ENCODE measurements at regions not wholly inside any gene's neighbourhood (a gene's known extent, or its start where the extent isn't known, plus 50 kb on each side); places are given as distances from the start of the nearest gene placed in this dataset.

DNA sequence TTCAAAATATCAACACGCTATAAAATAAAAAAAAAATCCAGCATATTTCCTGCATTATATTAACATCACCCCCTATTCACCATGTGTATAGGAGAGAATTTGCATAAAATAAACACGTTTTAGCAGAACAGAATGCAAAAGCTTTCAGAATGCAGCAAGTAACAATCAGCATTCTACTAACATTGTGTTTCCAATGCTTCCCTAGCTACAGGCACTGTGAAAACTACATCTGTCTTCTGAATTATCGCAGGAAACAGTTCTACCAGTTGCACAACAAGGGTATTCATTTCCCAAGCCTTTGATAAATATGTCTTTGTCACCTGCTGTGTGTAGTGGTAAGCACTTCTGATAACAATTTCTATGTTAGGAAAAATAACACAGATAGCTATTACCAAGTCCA is 1015.8 kb downstream of the CDH18 start:
- no peaks in the 10 kb centered on the region for H3K27me3 ChIP-seq (ENCODE audit: low read depth)
- H3K4me1 ChIP-seq: no peaks in the 10 kb centered on the region
- in situ Hi-C loops (cut with MboI; ENCODE audit: low sequenced_read_pairs): no loop called here
- H3K36me3 ChIP-seq (replicated peaks): no peaks in the 10 kb centered on the region
- H3K9me3 ChIP-seq: no peaks in the 10 kb centered on the region
- no peak overlapping the region for H3K4me3 ChIP-seq
- no peak for DNase-seq (ENCODE audit: low spot score in 2 of 2)

DNA sequence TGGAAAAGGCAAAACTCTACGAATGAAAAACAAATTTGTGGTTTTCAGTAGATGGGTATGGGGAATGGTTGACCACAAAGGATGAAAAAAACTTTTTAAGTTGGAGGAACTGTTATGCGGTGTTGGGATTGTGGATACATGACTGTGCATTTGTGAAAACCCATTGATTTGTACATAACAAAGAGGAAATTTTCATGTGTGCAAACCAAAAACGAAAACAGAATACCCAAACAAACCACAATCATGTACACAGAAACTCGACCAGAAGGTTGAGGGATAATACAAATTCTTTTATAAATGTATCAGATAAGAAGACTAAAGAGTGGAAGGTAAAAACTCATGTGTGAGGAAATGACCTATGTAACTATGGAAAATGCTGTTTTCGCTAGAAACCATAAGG is 1012.4 kb downstream of the CDH18 start:
- H3K9me3 ChIP-seq: no peaks in the 10 kb centered on the region
- in situ Hi-C loops (cut with MboI; ENCODE audit: low sequenced_read_pairs): no loop called here
- no peaks in the 10 kb centered on the region for H3K4me1 ChIP-seq
- no peaks in the 10 kb centered on the region for H3K36me3 ChIP-seq (replicated peaks)
- no peaks in the 10 kb centered on the region for H3K27me3 ChIP-seq (ENCODE audit: low read depth)
- no peak overlapping the region for H3K4me3 ChIP-seq
- DNase-seq (ENCODE audit: low spot score in 2 of 2): no peak

DNA sequence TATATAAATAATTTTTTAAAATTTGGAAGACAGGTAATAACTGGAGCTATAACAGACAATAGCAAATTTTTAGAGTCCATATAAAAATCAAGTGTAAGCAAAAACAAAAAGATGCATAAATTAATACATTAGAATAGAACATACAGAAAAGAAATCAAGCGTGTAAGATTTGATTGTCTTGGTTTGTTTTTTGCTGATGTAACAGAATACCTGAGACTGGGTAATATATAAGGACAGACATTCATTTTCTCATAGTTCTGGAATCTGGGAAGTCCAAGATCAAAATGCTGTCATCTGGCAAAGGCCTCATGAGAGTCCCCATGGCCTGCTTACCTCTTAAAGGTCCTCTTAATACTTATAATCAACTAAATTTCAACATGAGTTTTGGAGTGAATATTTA is 1010.1 kb downstream of the CDH18 start:
- Histone ChIP-seq H3K4me3 (no peak overlapping the region), H3K9me3 (no peaks in the 10 kb centered on the region), H3K27me3 (ENCODE audit: low read depth) (no peaks in the 10 kb centered on the region), H3K36me3 (replicated peaks) (no peaks in the 10 kb centered on the region), H3K4me1 (no peaks in the 10 kb centered on the region)
- no peak for DNase-seq (ENCODE audit: low spot score in 2 of 2)
- in situ Hi-C loops (cut with MboI; ENCODE audit: low sequenced_read_pairs): no loop called here

DNA sequence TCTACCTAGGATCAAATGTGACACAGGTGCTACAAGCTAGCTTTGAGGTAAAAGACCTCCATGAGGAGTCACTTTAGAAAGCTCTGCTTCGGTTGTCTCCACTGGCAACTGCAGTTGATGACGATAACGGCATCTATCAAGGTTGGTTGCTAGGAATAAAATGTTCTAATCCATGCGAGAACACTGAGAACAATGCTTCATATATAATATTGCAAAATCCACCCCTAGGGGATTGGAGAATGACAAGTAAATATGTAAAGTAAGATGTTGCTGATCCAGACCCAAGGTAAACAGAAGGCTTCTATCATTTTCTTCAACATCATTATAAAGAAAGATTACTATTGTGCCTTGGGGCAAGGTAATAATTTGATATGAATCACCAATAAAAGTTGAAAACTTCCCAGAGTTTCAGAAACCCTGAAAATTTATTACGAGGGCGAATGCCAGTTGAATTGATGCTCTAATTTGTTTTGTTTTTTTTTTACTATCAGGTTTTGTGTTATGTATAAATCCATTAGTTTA is 1003.4 kb downstream of the CDH18 start:
- in situ Hi-C loops (cut with MboI; ENCODE audit: low sequenced_read_pairs): no loop called here
- Histone ChIP-seq H3K36me3 (replicated peaks) (no peaks in the 10 kb centered on the region), H3K4me1 (no peaks in the 10 kb centered on the region), H3K4me3 (no peak overlapping the region), H3K27me3 (ENCODE audit: low read depth) (no peaks in the 10 kb centered on the region), H3K9me3 (no peaks in the 10 kb centered on the region)
- DNase-seq (ENCODE audit: low spot score in 2 of 2): no peak

DNA sequence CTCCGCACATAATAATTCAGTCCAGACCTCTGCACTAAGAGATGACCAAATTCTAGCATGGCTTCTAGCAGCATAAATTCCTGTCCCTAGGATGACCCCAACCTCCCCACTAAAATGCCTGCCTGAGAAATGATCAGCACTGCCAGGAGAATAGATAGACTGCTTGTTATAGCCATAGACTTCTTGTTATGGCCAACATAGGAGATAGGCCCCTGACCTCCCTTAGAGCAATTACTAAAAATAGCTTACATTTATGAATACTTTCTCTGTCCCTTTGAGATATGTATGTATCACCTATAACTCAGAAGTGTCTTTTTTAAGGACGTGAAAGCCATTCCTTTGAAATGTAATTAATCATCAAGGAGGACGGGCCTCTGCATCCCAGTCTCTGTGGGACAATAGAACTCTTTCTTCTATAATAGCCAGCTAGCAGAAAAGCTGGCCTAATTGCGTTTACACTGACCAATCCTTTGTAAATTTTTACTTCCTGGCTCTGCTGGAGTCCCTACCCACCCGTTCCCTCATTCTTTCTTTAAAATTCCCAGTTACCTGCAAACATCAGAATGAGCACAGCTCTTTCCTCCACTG is 1002.7 kb downstream of the CDH18 start:
- Histone ChIP-seq H3K4me1 (no peaks in the 10 kb centered on the region), H3K36me3 (replicated peaks) (no peaks in the 10 kb centered on the region), H3K27me3 (ENCODE audit: low read depth) (no peaks in the 10 kb centered on the region), H3K4me3 (no peak overlapping the region), H3K9me3 (no peaks in the 10 kb centered on the region)
- in situ Hi-C loops (cut with MboI; ENCODE audit: low sequenced_read_pairs): no loop called here
- no peak for DNase-seq (ENCODE audit: low spot score in 2 of 2)

DNA sequence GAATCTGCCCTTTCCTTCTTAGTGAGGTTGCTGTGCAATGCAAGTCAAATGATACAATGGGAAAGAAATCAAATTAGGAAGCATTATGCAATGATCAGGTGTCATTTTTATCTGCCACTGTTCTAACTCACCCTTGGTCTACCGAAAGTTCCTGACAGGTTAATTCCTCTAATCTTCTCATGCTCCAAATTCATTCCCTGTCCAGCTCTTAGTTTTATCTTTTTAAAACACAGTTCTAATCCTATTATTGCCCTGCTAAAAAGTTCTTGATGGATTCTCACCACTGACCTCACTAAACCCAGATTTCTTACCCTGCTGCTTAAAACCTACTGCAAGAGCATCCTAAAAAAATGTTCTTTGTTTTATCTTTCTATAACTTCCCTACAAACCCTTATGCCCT is 1000.9 kb downstream of the CDH18 start:
- no peak for DNase-seq (ENCODE audit: low spot score in 2 of 2)
- in situ Hi-C loops (cut with MboI; ENCODE audit: low sequenced_read_pairs): no loop called here
- Histone ChIP-seq H3K4me3 (no peak overlapping the region), H3K9me3 (no peaks in the 10 kb centered on the region), H3K4me1 (no peaks in the 10 kb centered on the region), H3K36me3 (replicated peaks) (no peaks in the 10 kb centered on the region), H3K27me3 (ENCODE audit: low read depth) (no peaks in the 10 kb centered on the region)

DNA sequence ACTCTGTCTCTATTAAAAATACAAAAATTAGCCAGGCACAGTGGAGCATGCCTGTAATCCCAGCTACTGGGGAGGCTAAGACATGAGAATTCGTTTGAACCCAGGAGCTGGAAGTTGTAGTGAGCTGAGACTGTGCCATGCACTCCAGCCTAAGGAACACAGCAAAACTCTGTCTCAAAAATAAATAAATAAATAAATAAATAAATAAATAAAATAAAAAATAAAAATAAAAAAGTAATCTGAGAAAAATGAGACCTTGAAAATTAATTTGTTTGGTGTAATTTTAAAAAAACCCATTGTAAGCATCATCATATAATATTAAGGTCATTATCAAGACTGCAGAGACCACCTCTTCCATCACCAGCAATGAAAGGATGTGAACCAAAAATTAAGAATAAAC is 997.1 kb downstream of the CDH18 start:
- Histone ChIP-seq H3K27me3 (ENCODE audit: low read depth) (no peaks in the 10 kb centered on the region), H3K9me3 (no peaks in the 10 kb centered on the region), H3K4me3 (no peak overlapping the region), H3K36me3 (replicated peaks) (no peaks in the 10 kb centered on the region), H3K4me1 (no peaks in the 10 kb centered on the region)
- in situ Hi-C loops (cut with MboI; ENCODE audit: low sequenced_read_pairs): no loop called here
- no peak for DNase-seq (ENCODE audit: low spot score in 2 of 2)

DNA sequence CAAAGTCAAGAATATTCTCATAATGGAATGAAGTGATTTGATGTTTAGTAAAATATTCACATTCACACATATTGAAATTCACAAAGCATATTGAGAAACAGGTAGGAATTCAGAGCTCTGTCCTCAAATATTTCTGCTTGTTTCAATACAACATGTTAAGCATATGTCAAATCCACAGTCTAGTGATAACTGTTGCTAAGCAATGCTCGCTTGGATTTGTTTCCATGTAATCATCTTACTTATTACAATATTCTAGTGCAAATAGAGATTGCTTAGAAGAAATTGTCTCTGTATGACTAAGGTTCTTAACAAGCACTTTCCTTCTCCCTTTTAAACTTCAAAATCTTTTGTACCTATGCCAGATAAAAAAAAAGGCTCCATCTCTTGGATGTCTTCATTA is 995.7 kb downstream of the CDH18 start:
- in situ Hi-C loops (cut with MboI; ENCODE audit: low sequenced_read_pairs): no loop called here
- H3K4me3 ChIP-seq: no peak overlapping the region
- DNase-seq (ENCODE audit: low spot score in 2 of 2): no peak

DNA sequence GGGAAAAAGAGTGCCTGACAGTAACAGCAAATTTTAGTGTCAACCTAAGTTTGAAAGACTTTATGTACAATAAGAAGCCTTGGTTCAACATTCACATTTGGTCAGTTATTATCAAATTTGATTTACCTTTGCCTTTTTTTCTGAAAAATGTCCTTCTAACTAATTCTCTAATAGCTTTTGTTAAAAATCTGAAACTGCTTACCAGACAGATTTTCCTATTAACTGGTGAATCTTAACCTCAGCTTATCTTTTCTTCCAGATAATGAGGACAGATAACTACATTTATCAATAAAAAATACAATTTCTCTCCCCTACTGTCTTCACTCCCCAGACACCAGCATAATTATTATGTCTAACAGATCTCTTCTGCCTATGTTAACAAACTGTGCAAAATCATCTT is 988.5 kb downstream of the CDH18 start:
- in situ Hi-C loops (cut with MboI; ENCODE audit: low sequenced_read_pairs): no loop called here
- Histone ChIP-seq H3K4me1 (no peaks in the 10 kb centered on the region), H3K27me3 (ENCODE audit: low read depth) (no peaks in the 10 kb centered on the region), H3K36me3 (replicated peaks) (no peaks in the 10 kb centered on the region), H3K9me3 (no peaks in the 10 kb centered on the region), H3K4me3 (no peak overlapping the region)
- no peak for DNase-seq (ENCODE audit: low spot score in 2 of 2)

More for the DNA sequence above, 995.7 kb downstream of the CDH18 start:
- Histone ChIP-seq H3K4me1 (no peaks in the 10 kb centered on the region), H3K9me3 (no peaks in the 10 kb centered on the region), H3K36me3 (replicated peaks) (no peaks in the 10 kb centered on the region), H3K27me3 (ENCODE audit: low read depth) (no peaks in the 10 kb centered on the region)

DNA sequence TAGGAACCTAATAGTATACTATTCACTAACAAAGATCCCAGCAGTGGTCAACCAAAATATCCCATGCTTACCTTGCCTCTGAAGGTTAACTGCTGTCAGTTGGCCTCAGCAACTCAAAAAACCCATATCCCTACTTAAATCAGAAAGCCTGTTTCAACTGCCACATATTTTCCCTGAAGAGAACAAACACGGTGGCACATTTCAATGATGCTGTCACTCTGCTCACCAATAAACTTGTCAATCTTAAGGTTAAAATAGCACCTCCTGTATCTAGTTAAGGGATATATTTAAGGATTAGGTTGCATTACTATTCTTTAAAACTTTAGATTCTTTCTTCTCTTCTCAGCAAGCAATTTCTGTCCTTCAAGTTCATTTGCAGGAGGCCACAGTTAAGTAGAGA is 986.9 kb downstream of the CDH18 start:
- no peak overlapping the region for H3K4me3 ChIP-seq
- no peaks in the 10 kb centered on the region for H3K27me3 ChIP-seq (ENCODE audit: low read depth)
- no peak for DNase-seq (ENCODE audit: low spot score in 2 of 2)
- in situ Hi-C loops (cut with MboI; ENCODE audit: low sequenced_read_pairs): no loop called here
- H3K4me1 ChIP-seq: no peaks in the 10 kb centered on the region
- no peaks in the 10 kb centered on the region for H3K9me3 ChIP-seq
- no peaks in the 10 kb centered on the region for H3K36me3 ChIP-seq (replicated peaks)

DNA sequence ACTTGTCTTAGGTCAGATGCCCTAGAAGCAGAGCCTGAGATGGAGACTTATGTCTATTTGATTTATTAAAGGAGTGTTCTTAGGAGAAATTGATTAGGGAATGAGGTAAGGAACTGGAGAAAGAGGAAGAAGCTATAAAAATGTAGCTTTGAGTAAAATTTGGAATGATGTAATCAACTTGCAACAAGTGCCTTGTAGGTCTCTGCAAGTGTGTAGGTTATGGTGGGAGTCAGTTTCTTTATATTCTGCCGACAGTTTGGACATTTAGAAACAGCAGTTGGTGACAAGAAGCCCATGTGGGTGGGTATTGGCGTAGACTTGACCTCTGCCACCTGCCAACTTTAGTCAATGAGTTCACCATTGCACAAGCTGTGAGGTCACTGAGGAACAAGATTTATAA is 986.5 kb downstream of the CDH18 start:
- no peak for DNase-seq (ENCODE audit: low spot score in 2 of 2)
- H3K4me3 ChIP-seq: no peak overlapping the region
- H3K9me3 ChIP-seq: no peaks in the 10 kb centered on the region
- in situ Hi-C loops (cut with MboI; ENCODE audit: low sequenced_read_pairs): no loop called here
- no peaks in the 10 kb centered on the region for H3K4me1 ChIP-seq
- no peaks in the 10 kb centered on the region for H3K36me3 ChIP-seq (replicated peaks)
- H3K27me3 ChIP-seq (ENCODE audit: low read depth): no peaks in the 10 kb centered on the region

DNA sequence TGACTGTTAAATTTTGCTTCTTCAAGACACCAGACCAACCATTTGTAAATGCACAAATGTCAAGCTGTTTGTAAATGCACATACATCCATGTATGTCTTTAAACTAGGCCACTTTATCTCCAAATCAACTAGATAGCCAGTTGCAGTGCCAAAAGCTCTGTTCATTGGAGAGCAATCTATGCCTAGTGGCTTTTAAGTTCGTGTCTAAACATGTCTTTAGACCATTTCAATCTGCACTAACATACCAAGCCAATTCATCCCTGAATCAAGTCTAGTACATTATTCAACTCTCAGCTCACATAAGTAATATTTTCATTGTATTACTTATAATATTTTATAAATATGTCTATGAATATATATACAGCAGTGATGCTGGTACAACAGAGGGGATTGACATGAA is 985.9 kb downstream of the CDH18 start:
- Histone ChIP-seq H3K4me3 (no peak overlapping the region), H3K4me1 (no peaks in the 10 kb centered on the region), H3K27me3 (ENCODE audit: low read depth) (no peaks in the 10 kb centered on the region), H3K36me3 (replicated peaks) (no peaks in the 10 kb centered on the region), H3K9me3 (no peaks in the 10 kb centered on the region)
- no peak for DNase-seq (ENCODE audit: low spot score in 2 of 2)
- in situ Hi-C loops (cut with MboI; ENCODE audit: low sequenced_read_pairs): no loop called here

DNA sequence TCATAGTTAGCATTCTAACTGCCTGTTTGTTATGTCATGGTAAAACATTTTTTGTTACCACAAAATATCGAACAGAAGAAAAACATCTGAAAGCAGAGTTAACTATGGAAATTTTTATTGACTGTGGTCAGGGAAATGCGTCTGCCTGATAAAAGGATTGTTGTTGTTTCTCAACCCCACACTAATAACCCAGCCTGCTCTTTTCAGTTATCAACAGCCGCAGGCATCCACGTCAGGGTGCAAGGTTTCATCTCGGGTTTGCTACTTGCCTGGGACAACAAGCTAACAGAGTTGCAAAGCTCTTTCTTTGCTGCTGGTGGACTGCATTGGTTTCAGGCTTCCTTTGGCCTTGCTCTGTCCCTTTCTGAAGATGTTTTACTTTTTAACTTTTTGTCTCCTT is 969.2 kb downstream of the CDH18 start:
- no peaks in the 10 kb centered on the region for H3K27me3 ChIP-seq (ENCODE audit: low read depth)
- H3K4me3 ChIP-seq: no peak overlapping the region
- H3K9me3 ChIP-seq: no peaks in the 10 kb centered on the region
- no peaks in the 10 kb centered on the region for H3K36me3 ChIP-seq (replicated peaks)
- H3K4me1 ChIP-seq: no peaks in the 10 kb centered on the region
- peak in 1 of 2 experiments; percentile 6 for DNase-seq (ENCODE audit: low spot score in 2 of 2)
- in situ Hi-C loops (cut with MboI; ENCODE audit: low sequenced_read_pairs): no loop called here

DNA sequence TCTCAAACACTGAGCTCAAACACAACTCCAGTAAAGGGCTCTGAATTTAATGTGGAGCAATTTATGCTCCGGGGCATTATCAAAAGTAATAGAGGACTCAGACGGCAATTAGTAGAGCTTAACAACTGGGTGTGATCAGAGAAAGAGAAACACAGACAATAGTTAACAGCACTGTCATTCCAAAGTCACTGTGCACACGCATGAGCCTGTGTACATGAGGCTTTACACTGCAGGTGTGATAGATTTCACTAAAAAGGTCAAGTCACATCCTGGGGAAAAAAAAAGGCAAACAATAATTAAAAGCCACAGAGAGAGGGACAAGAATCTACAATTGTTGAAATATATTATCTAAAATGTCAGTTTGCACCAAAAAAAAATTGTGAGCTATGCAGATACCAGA is 956.5 kb downstream of the CDH18 start:
- H3K4me3 ChIP-seq: no peak overlapping the region
- H3K36me3 ChIP-seq (replicated peaks): no peaks in the 10 kb centered on the region
- in situ Hi-C loops (cut with MboI; ENCODE audit: low sequenced_read_pairs): no loop called here
- H3K9me3 ChIP-seq: no peaks in the 10 kb centered on the region
- no peak for DNase-seq (ENCODE audit: low spot score in 2 of 2)
- no peaks in the 10 kb centered on the region for H3K27me3 ChIP-seq (ENCODE audit: low read depth)
- no peaks in the 10 kb centered on the region for H3K4me1 ChIP-seq

DNA sequence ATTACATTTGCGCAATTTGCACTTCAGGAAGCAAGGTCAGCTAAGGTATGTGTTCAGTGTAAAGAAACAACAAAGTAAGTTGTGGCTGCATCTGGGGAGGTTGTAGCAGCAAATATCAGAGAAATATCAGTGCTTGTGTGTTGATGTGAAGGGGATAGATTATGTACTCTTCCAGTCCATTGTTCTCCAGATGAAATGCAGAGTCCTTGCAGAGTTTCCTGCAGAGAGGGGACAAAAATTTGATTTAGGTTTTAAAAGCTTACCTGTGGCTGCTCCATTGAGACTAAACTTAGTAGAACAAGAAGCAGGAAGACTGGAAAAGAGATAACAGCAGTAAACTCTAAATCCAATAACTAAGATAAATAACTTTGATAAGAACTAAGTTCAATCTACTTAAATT is 952.2 kb downstream of the CDH18 start:
- in situ Hi-C loops (cut with MboI; ENCODE audit: low sequenced_read_pairs): no loop called here
- Histone ChIP-seq H3K4me1 (no peaks in the 10 kb centered on the region), H3K36me3 (replicated peaks) (no peaks in the 10 kb centered on the region), H3K27me3 (ENCODE audit: low read depth) (no peaks in the 10 kb centered on the region), H3K4me3 (no peak overlapping the region), H3K9me3 (no peaks in the 10 kb centered on the region)
- no peak for DNase-seq (ENCODE audit: low spot score in 2 of 2)

Data from HAP-1 (cell line).